ENCODE measurements at regions not wholly inside any gene's neighbourhood (a gene's known extent, or its start where the extent isn't known, plus 50 kb on each side); places are given as distances from the start of the nearest gene placed in this dataset.
"Not testable (repeated sequence)": the region's sequence is repeated elsewhere in the genome, so short reads cannot be mapped to it uniquely, and the experiment has no call there.

- TF ChIP-seq, protein P1, sequence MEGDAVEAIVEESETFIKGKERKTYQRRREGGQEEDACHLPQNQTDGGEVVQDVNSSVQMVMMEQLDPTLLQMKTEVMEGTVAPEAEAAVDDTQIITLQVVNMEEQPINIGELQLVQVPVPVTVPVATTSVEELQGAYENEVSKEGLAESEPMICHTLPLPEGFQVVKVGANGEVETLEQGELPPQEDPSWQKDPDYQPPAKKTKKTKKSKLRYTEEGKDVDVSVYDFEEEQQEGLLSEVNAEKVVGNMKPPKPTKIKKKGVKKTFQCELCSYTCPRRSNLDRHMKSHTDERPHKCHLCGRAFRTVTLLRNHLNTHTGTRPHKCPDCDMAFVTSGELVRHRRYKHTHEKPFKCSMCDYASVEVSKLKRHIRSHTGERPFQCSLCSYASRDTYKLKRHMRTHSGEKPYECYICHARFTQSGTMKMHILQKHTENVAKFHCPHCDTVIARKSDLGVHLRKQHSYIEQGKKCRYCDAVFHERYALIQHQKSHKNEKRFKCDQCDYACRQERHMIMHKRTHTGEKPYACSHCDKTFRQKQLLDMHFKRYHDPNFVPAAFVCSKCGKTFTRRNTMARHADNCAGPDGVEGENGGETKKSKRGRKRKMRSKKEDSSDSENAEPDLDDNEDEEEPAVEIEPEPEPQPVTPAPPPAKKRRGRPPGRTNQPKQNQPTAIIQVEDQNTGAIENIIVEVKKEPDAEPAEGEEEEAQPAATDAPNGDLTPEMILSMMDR (IDR thresholded peaks at IDR 0.05): not testable (repeated sequence)
- not testable (repeated sequence) for TF ChIP-seq POLR2A, POLR2AphosphoS5 (IDR thresholded peaks at IDR 0.05)
Observed at GRCh38 chr3:195969341-195969740, 61.0 kb upstream of the TNK2 start.

Measured in transverse colon (tissue), 4 donors.